Endothelial cell of umbilical vein (primary cell): ENCODE measurements at regions not wholly inside any gene's neighbourhood (a gene's known extent, or its start where the extent isn't known, plus 50 kb on each side); places are given as distances from the start of the nearest gene placed in this dataset.

Experiments used
- BruUV-seq: library from RNA; stranded (reverse); fragments of 400-500 nt; replicated peaks from 2 replicates; lab custom pipeline; 2021; lab: Mats Ljungman, UMichigan
- CTCF ChIA-PET: fragments of 300-600, 350-600 bp; sonication (Branson Sonifier 250); formaldehyde crosslinking; loops from one replicate; lab custom pipeline; 2021; ENCODE audit warnings: antibody characterized with exemption, inconsistent platforms; lab: Charles Lee
- POLR2A ChIA-PET: fragments of 300-600, 350-600 bp; sonication (Branson Sonifier 250); formaldehyde crosslinking; loops from one replicate; lab custom pipeline; 2021; ENCODE audit warnings: antibody characterized with exemption, inconsistent platforms; lab: Charles Lee
- DNase-seq: peaks from one replicate; pipeline ENCODE4 v3.0.0-alpha.2; 2011; ENCODE audit warnings: low read depth, low spot score
- FAIRE-seq: peaks from 2 replicates; lab custom pipeline; 2011; peaks lifted over from hg19 to GRCh38; lab: Jason Lieb, UNC
- H2AFZ ChIP-seq: 2 replicates; pipeline ENCODE4 v1.6.0; 2012; ENCODE audit warnings: low read depth, low read length, control low read depth, inconsistent platforms
- H3K27ac ChIP-seq: 2 replicates; pipeline ENCODE4 v1.5.1; 2011; ENCODE audit warnings: low read depth, mild to moderate bottlenecking, control low read depth, low read length, moderate library complexity; ENCODE audit not compliant: insufficient read depth
- H3K27me3 ChIP-seq, 2 experiments: 2 replicates each; pipeline versions ENCODE4 v1.6.0 to v1.6.1; 2011; ENCODE audit warnings: low read length in 2 of 2, mixed read lengths in 1 of 2; ENCODE audit not compliant: control insufficient read depth in 2 of 2, insufficient read depth in 2 of 2
- H3K36me3 ChIP-seq, 2 experiments: 2 replicates in 1 of 2; 3 replicates in 1 of 2; pipeline ENCODE4 v1.5.1; 2011; ENCODE audit warnings: low read length in 2 of 2, mild to moderate bottlenecking in 1 of 2, moderate library complexity in 1 of 2; ENCODE audit not compliant: control insufficient read depth in 2 of 2, insufficient read depth in 2 of 2; ENCODE audit errors: extremely low read depth in 1 of 2
- H3K4me1 ChIP-seq: 3 replicates; pipeline ENCODE4 v1.5.1; 2011; ENCODE audit warnings: mild to moderate bottlenecking, low read length; ENCODE audit not compliant: control insufficient read depth, insufficient read depth; ENCODE audit errors: extremely low read depth
- H3K4me2 ChIP-seq: 2 replicates; pipeline ENCODE4 v1.6.1; 2011; ENCODE audit warnings: low read length, control low read depth, mixed read lengths; ENCODE audit not compliant: insufficient read depth
- H3K4me3 ChIP-seq, 3 experiments: fragments of 200-600 bp in 1 of 3; sonication (generic), shearing (Covaris generic) in 1 of 3; replicated peaks in 1 of 3; 2 replicates each; pipeline ENCODE4 v1.5.1; 2011 to 2016; ENCODE audit warnings: control low read depth in 3 of 3, low read length in 3 of 3, mild to moderate bottlenecking in 2 of 3, inconsistent platforms in 1 of 3, low read depth in 1 of 3, moderate library complexity in 1 of 3; ENCODE audit not compliant: insufficient read depth in 1 of 3
- H3K79me2 ChIP-seq: 2 replicates; pipeline ENCODE4 v1.6.0; 2012; ENCODE audit warnings: low read length, inconsistent platforms; ENCODE audit not compliant: control insufficient read depth, insufficient read depth
- H3K9ac ChIP-seq: replicated peaks from 2 replicates; pipeline ENCODE3; 2011; ENCODE audit warnings: low read length, control low read depth; ENCODE audit not compliant: insufficient read depth; ENCODE audit errors: extremely low read depth
- H3K9me1 ChIP-seq: replicated peaks from 3 replicates; pipeline ENCODE4 v1.6.0; 2011; ENCODE audit warnings: mild to moderate bottlenecking, low read length; ENCODE audit not compliant: control insufficient read depth, insufficient read depth; ENCODE audit errors: extremely low read depth
- H3K9me3 ChIP-seq: replicated peaks from 2 replicates; pipeline ENCODE4 v1.5.1; 2012; ENCODE audit warnings: low read length, inconsistent platforms; ENCODE audit not compliant: control insufficient read depth, insufficient read depth
- H4K20me1 ChIP-seq: replicated peaks from 2 replicates; pipeline ENCODE3; 2011; ENCODE audit warnings: mild to moderate bottlenecking, low read length; ENCODE audit not compliant: control insufficient read depth, insufficient read depth; ENCODE audit errors: extremely low read depth
- EZH2 ChIP-seq: IDR thresholded peaks from 2 replicates; pipeline ENCODE4 v1.6.1; 2012; ENCODE audit warnings: borderline replicate concordance, low read depth, mild to moderate bottlenecking, moderate library complexity, low read length, inconsistent platforms; ENCODE audit not compliant: severe bottlenecking
- FOS ChIP-seq: IDR thresholded peaks from 2 replicates; pipeline ENCODE4 v1.6.1; 2011; ENCODE audit warnings: mild to moderate bottlenecking, low read length, moderate library complexity, borderline replicate concordance; ENCODE audit not compliant: insufficient read depth
- GATA2 ChIP-seq: IDR thresholded peaks from 2 replicates; pipeline ENCODE4 v1.7.0; 2011; ENCODE audit warnings: low read depth, mild to moderate bottlenecking, moderate library complexity, mixed read lengths, low read length; ENCODE audit not compliant: insufficient read length, insufficient read depth
- JUN ChIP-seq: IDR thresholded peaks from 2 replicates; pipeline ENCODE4 v1.6.1; 2011; ENCODE audit warnings: borderline replicate concordance, low read depth; ENCODE audit not compliant: insufficient read length, insufficient read depth
- MYC ChIP-seq: IDR thresholded peaks from one replicate; pipeline ENCODE4 v1.6.1; 2011; ENCODE audit warnings: mild to moderate bottlenecking, low read depth, low read length
- POLR2A ChIP-seq: IDR thresholded peaks from 2 replicates; pipeline ENCODE4 v1.6.1; 2012; ENCODE audit warnings: low read depth, mild to moderate bottlenecking, control low read depth, low read length
- POLR2AphosphoS5 ChIP-seq: IDR thresholded peaks from 2 replicates; pipeline ENCODE4 v1.6.1; 2012; ENCODE audit warnings: low read depth, mild to moderate bottlenecking, control low read depth, low read length, moderate library complexity; ENCODE audit not compliant: insufficient read depth
- dilution Hi-C: fragments of 300-500 bp; cut with MboI; formaldehyde crosslinking; loops from one replicate; pipeline ENCODE4 v1.15.0; 2019; ENCODE audit warnings: low sequenced_read_pairs; ENCODE audit not compliant: extremely low pct_ligation_motif_present
- intact Hi-C: fragments of 100-400 bp; cut with micrococcal nuclease; formaldehyde crosslinking; loops from one replicate; pipeline ENCODE4 v1.10.0; 2022
- TF ChIP-seq, protein P1 (sequence below), 2 donors: IDR thresholded peaks; 1 replicate in 1 of 2; 2 replicates in 1 of 2; pipeline ENCODE4 v1.5.1; 2011; ENCODE audit warnings: low read length in 2 of 2, mild to moderate bottlenecking in 2 of 2, moderate library complexity in 2 of 2, control low read depth in 1 of 2, inconsistent platforms in 1 of 2, low read depth in 1 of 2; ENCODE audit not compliant: insufficient read depth in 1 of 2; ENCODE audit errors: extremely low read depth in 1 of 2
- TF ChIP-seq, protein P2 (sequence below): IDR thresholded peaks from 2 replicates; pipeline ENCODE4 v1.6.1; 2011; ENCODE audit not compliant: insufficient read depth, insufficient read length

DNA sequence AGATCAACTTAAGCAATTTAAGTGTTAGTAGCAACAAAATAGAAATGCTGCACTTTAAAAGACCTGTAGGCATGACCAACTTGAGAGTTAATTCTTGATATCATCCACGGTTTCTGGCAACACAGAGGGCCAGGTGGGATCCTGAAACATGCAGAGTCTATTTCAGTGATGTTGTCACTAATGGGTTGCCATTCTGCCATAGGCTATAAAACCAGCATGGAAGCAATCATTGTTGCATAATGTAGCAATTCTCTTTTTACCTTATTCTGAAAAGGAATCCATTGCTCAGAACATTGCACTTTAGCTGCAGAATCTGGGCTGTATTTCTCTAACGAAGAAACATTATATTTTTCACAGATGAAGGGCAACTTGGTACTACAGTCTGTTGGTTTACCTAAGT, 53.9 kb upstream of the CD302 start:
- no peaks in the 10 kb centered on the region for H4K20me1 ChIP-seq
- no peaks in the 10 kb centered on the region for H3K36me3 ChIP-seq
- no peak for FAIRE-seq
- no peaks in the 10 kb centered on the region for H3K9me1 ChIP-seq
- H3K4me1 ChIP-seq = no peaks in the 10 kb centered on the region
- dilution Hi-C loops = no loop called here
- no peak overlapping the region for H3K4me3 ChIP-seq
- H2AFZ ChIP-seq = no peak overlapping the region
- H3K9me3 ChIP-seq = no peaks in the 10 kb centered on the region
- no peak overlapping the region for H3K9ac ChIP-seq
- intact Hi-C loops = no loop called here
- no peak for TF ChIP-seq GATA2
- TF ChIP-seq POLR2AphosphoS5 = no peak
- no peak for TF ChIP-seq POLR2A
- TF ChIP-seq FOS = no peak
- TF ChIP-seq JUN = no peak
- no peak for TF ChIP-seq MYC
- TF ChIP-seq, protein P1, sequence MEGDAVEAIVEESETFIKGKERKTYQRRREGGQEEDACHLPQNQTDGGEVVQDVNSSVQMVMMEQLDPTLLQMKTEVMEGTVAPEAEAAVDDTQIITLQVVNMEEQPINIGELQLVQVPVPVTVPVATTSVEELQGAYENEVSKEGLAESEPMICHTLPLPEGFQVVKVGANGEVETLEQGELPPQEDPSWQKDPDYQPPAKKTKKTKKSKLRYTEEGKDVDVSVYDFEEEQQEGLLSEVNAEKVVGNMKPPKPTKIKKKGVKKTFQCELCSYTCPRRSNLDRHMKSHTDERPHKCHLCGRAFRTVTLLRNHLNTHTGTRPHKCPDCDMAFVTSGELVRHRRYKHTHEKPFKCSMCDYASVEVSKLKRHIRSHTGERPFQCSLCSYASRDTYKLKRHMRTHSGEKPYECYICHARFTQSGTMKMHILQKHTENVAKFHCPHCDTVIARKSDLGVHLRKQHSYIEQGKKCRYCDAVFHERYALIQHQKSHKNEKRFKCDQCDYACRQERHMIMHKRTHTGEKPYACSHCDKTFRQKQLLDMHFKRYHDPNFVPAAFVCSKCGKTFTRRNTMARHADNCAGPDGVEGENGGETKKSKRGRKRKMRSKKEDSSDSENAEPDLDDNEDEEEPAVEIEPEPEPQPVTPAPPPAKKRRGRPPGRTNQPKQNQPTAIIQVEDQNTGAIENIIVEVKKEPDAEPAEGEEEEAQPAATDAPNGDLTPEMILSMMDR (IDR thresholded peaks at IDR 0.05; ENCODE audit: extremely low read depth in 1 of 2, insufficient read depth in 1 of 2, low read depth in 1 of 2, low read length in 2 of 2) = no peak
- TF ChIP-seq EZH2 = no peak
- TF ChIP-seq, protein P2, sequence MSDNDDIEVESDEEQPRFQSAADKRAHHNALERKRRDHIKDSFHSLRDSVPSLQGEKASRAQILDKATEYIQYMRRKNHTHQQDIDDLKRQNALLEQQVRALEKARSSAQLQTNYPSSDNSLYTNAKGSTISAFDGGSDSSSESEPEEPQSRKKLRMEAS = no peak
- no peaks in the 10 kb centered on the region for H3K27me3 ChIP-seq
- no peak overlapping the region for H3K27ac ChIP-seq
- H3K79me2 ChIP-seq = no peaks in the 10 kb centered on the region
- no peak overlapping the region for H3K4me2 ChIP-seq
- no TSS peak for BruUV-seq
- ChIA-PET POLR2A (no interaction called here), CTCF (no interaction called here)
- no peak for DNase-seq
